ENCODE measurements at regions not wholly inside any gene's neighbourhood (a gene's known extent, or its start where the extent isn't known, plus 50 kb on each side); places are given as distances from the start of the nearest gene placed in this dataset.

GRCh38 chr11:44400431-44400830 lies 90.5 kb upstream of the ALX4 start:
- TF ChIP-seq GATA3 (IDR thresholded peaks at IDR 0.05; ENCODE audit: low read depth, low read length) (no peak), GATA2 (IDR thresholded peaks at IDR 0.05; ENCODE audit: low read depth, low read length) (no peak)

All from SH-SY5Y (cell line).